Neuronal stem cell (in vitro differentiated cells): ENCODE measurements at regions not wholly inside any gene's neighbourhood (a gene's known extent, or its start where the extent isn't known, plus 50 kb on each side); places are given as distances from the start of the nearest gene placed in this dataset.
A peak's percentile ranks its signal among the peaks of the same experiment; 100 is the strongest.

Experiments used
- DNase-seq: peaks from one replicate; pipeline ENCODE4 v3.0.0-alpha.2; 2013; ENCODE audit warnings: low spot score
- H2AFZ ChIP-seq: one replicate; pipeline ENCODE4 v1.6.1; 2013; ENCODE audit warnings: mild to moderate bottlenecking, low read length, inconsistent platforms
- H2AK5ac ChIP-seq: 2 replicates; pipeline ENCODE4 v1.6.1; 2013; ENCODE audit warnings: low read depth, mild to moderate bottlenecking, inconsistent platforms, low read length, moderate library complexity, mixed read lengths
- H2BK120ac ChIP-seq: 2 replicates; pipeline ENCODE4 v1.6.1; 2013; ENCODE audit warnings: low read depth, mild to moderate bottlenecking, inconsistent platforms, low read length, moderate library complexity, mixed read lengths
- H2BK12ac ChIP-seq: one replicate; pipeline ENCODE4 v1.6.1; 2013; ENCODE audit warnings: low read length, inconsistent platforms
- H2BK15ac ChIP-seq: 2 replicates; pipeline ENCODE4 v1.6.1; 2013; ENCODE audit warnings: mild to moderate bottlenecking, low read length, inconsistent platforms, mixed read lengths
- H2BK5ac ChIP-seq: one replicate; pipeline ENCODE4 v1.6.1; 2013; ENCODE audit warnings: inconsistent platforms, mild to moderate bottlenecking, low read length, moderate library complexity
- H3K14ac ChIP-seq: one replicate; pipeline ENCODE4 v1.6.1; 2013; ENCODE audit warnings: low read length, inconsistent platforms
- H3K18ac ChIP-seq: 2 replicates; pipeline ENCODE4 v1.6.1; 2013; ENCODE audit warnings: low read length, inconsistent platforms
- H3K23ac ChIP-seq: 2 replicates; pipeline ENCODE4 v1.6.1; 2013; ENCODE audit warnings: low read depth, mild to moderate bottlenecking, mixed read lengths, low read length, inconsistent platforms; ENCODE audit not compliant: poor library complexity
- H3K27ac ChIP-seq: replicated peaks from 3 replicates; pipeline ENCODE4 v1.5.1; 2013; ENCODE audit warnings: low read length, inconsistent platforms
- H3K27me3 ChIP-seq, 3 experiments: 2 replicates each; pipeline ENCODE4 v1.6.1; 2013; ENCODE audit warnings: low read length in 3 of 3, mild to moderate bottlenecking in 2 of 3, inconsistent platforms in 1 of 3, low read depth in 1 of 3, mixed read lengths in 1 of 3, moderate library complexity in 1 of 3; ENCODE audit not compliant: control insufficient read depth in 3 of 3, insufficient read depth in 3 of 3
- H3K36me3 ChIP-seq, 2 donors: replicated peaks in 1 of 2; 2 replicates each; pipeline ENCODE4 v1.6.1; 2013; ENCODE audit warnings: low read length in 2 of 2; ENCODE audit not compliant: control insufficient read depth in 2 of 2, insufficient read depth in 2 of 2
- H3K4ac ChIP-seq: 2 replicates; pipeline ENCODE4 v1.6.1; 2013; ENCODE audit warnings: inconsistent platforms, mild to moderate bottlenecking, low read length, moderate library complexity
- H3K4me1 ChIP-seq, 2 donors: 1 replicate in 1 of 2; 2 replicates in 1 of 2; pipeline ENCODE4 v1.6.1; 2013; ENCODE audit warnings: low read length in 2 of 2, low read depth in 1 of 2; ENCODE audit not compliant: control insufficient read depth in 2 of 2, insufficient read depth in 1 of 2
- H3K4me2 ChIP-seq: one replicate; pipeline ENCODE4 v1.6.1; 2013; ENCODE audit warnings: mild to moderate bottlenecking, low read length, inconsistent platforms; ENCODE audit not compliant: insufficient read depth, poor library complexity, severe bottlenecking
- H3K4me3 ChIP-seq, 2 donors: 2 replicates each; pipeline ENCODE4 v1.5.1; 2013; ENCODE audit warnings: low read length in 2 of 2, mild to moderate bottlenecking in 2 of 2, inconsistent platforms in 1 of 2, moderate library complexity in 1 of 2
- H3K79me1 ChIP-seq: one replicate; pipeline ENCODE4 v1.6.1; 2013; ENCODE audit warnings: low read depth, mild to moderate bottlenecking, inconsistent platforms, low read length, moderate library complexity
- H3K9ac ChIP-seq: one replicate; pipeline ENCODE4 v1.6.1; 2013; ENCODE audit warnings: mild to moderate bottlenecking, low read depth, low read length, inconsistent platforms; ENCODE audit not compliant: poor library complexity
- H3K9me3 ChIP-seq, 2 donors: replicated peaks in 1 of 2; 2 replicates each; pipeline versions ENCODE3 to v1.6.1; 2013; ENCODE audit warnings: low read length in 2 of 2, mild to moderate bottlenecking in 2 of 2, inconsistent platforms in 1 of 2, low read depth in 1 of 2, mixed read lengths in 1 of 2, moderate library complexity in 1 of 2; ENCODE audit not compliant: control insufficient read depth in 2 of 2, insufficient read depth in 1 of 2
- H4K8ac ChIP-seq: one replicate; pipeline ENCODE4 v1.6.1; 2013; ENCODE audit warnings: low read depth, mild to moderate bottlenecking, inconsistent platforms, low read length, moderate library complexity
- H4K91ac ChIP-seq: one replicate; pipeline ENCODE4 v1.6.1; 2013; ENCODE audit warnings: low read length, low read depth, mild to moderate bottlenecking, inconsistent platforms; ENCODE audit not compliant: poor library complexity
- WGBS, 2 donors: extraction: QIAGEN DNeasy Blood & Tissue Kit; methylation state at CpG; one replicate each; pipeline ENCODE4 v1.1.7; 2013; ENCODE audit warnings: missing lambda C conversion rate in 2 of 2, mixed read lengths in 1 of 2; ENCODE audit not compliant: insufficient read length in 2 of 2, insufficient replicate concordance in 1 of 2; ENCODE audit errors: extremely low coverage in 2 of 2; 5-methylcytosine and 5-hydroxymethylcytosine counted together

DNA sequence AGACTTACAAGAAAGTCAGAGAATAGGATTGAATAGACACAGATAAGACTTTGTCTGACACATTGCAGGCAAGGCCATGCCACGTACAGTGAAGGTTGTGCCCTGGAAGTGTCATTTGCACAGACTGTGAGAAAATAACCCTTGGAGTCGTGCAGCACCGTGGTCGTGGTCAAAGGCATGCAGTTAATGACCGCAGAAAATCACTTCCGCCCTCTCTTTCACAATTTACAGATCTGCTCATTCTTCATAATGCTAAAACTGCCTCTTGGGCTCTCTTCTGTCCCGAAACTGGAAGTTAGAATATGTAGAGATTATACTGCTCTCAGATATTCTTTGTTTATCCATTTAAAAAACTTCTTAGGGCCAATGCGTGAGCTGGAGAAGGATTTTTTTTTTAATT is 73.2 kb upstream of the CTXND1 start:
- no peak overlapping the region for H4K8ac ChIP-seq
- H4K91ac ChIP-seq = no peak overlapping the region
- H3K23ac ChIP-seq = no peak overlapping the region
- no CpG with 5 or more reads among the region's 8 CpGs for WGBS, 2 donors
- no peaks in the 10 kb centered on the region for H3K27me3 ChIP-seq
- no peak overlapping the region for H3K27ac ChIP-seq
- H3K9me3 ChIP-seq = peaks cover 3 to 4% of the 10 kb centered on the region in 2 donors
- no peak overlapping the region for H3K4ac ChIP-seq
- no peaks in the 10 kb centered on the region for H3K79me1 ChIP-seq
- no peak overlapping the region for H2BK5ac ChIP-seq
- H2BK120ac ChIP-seq = no peak overlapping the region
- H2AK5ac ChIP-seq = no peak overlapping the region
- no peak overlapping the region for H3K4me3 ChIP-seq
- H3K4me2 ChIP-seq = no peak overlapping the region
- H3K9ac ChIP-seq = no peak overlapping the region
- H3K4me1 ChIP-seq = no peaks in the 10 kb centered on the region
- no peak overlapping the region for H3K18ac ChIP-seq
- H2AFZ ChIP-seq = no peak overlapping the region
- H3K14ac ChIP-seq = no peak overlapping the region
- no peak for DNase-seq
- no peaks in the 10 kb centered on the region for H3K36me3 ChIP-seq
- H2BK15ac ChIP-seq = no peak overlapping the region
- no peak overlapping the region for H2BK12ac ChIP-seq

- H3K4me1 ChIP-seq = no peaks in the 10 kb centered on the region
- no peak overlapping the region for H3K4me2 ChIP-seq
- H2AK5ac ChIP-seq = no peak overlapping the region
- H2BK15ac ChIP-seq = no peak overlapping the region
- peaks cover 3 to 4% of the 10 kb centered on the region in 2 donors for H3K9me3 ChIP-seq
- no peak overlapping the region for H2BK5ac ChIP-seq
- no peak for DNase-seq
- H3K27me3 ChIP-seq = no peaks in the 10 kb centered on the region
- no CpG with 5 or more reads among the region's 2 CpGs for WGBS, 2 donors
- no peak overlapping the region for H3K23ac ChIP-seq
- H3K9ac ChIP-seq = no peak overlapping the region
- H2AFZ ChIP-seq = no peak overlapping the region
- no peak overlapping the region for H4K91ac ChIP-seq
- no peak overlapping the region for H3K4ac ChIP-seq
- no peak overlapping the region for H3K18ac ChIP-seq
- no peak overlapping the region for H3K27ac ChIP-seq
- H2BK12ac ChIP-seq = no peak overlapping the region
- no peak overlapping the region for H4K8ac ChIP-seq
- no peak overlapping the region for H3K14ac ChIP-seq
- H2BK120ac ChIP-seq = no peak overlapping the region
- no peaks in the 10 kb centered on the region for H3K36me3 ChIP-seq
- H3K4me3 ChIP-seq = no peak overlapping the region
- H3K79me1 ChIP-seq = no peaks in the 10 kb centered on the region
Measured at GRCh38 chr15:80326270-80326669, 74.3 kb upstream of the CTXND1 start.

- H2BK5ac ChIP-seq = no peak overlapping the region
- H3K4me2 ChIP-seq = no peak overlapping the region
- no peak overlapping the region for H2BK120ac ChIP-seq
- H2AFZ ChIP-seq = no peak overlapping the region
- H4K8ac ChIP-seq = no peak overlapping the region
- no peaks in the 10 kb centered on the region for H3K36me3 ChIP-seq
- no peak overlapping the region for H3K14ac ChIP-seq
- H3K4me3 ChIP-seq = no peak overlapping the region
- no peak overlapping the region for H2BK15ac ChIP-seq
- no peak overlapping the region for H2BK12ac ChIP-seq
- H3K9me3 ChIP-seq = peaks cover 0 to 4% of the 10 kb centered on the region in 2 donors
- H3K27ac ChIP-seq = no peak overlapping the region
- WGBS, 2 donors = no CpG with 5 or more reads among the region's 5 CpGs
- no peak for DNase-seq
- no peak overlapping the region for H3K4ac ChIP-seq
- no peak overlapping the region for H3K18ac ChIP-seq
- H2AK5ac ChIP-seq = no peak overlapping the region
- no peak overlapping the region for H3K23ac ChIP-seq
- H3K4me1 ChIP-seq = no peaks in the 10 kb centered on the region
- peaks cover 0 to 8% (median 0%) of the 10 kb centered on the region in 3 experiments for H3K27me3 ChIP-seq
- no peaks in the 10 kb centered on the region for H3K79me1 ChIP-seq
- no peak overlapping the region for H4K91ac ChIP-seq
- no peak overlapping the region for H3K9ac ChIP-seq
Measured at GRCh38 chr15:80328496-80328895, 75.7 kb upstream of the ARNT2 start.

DNA sequence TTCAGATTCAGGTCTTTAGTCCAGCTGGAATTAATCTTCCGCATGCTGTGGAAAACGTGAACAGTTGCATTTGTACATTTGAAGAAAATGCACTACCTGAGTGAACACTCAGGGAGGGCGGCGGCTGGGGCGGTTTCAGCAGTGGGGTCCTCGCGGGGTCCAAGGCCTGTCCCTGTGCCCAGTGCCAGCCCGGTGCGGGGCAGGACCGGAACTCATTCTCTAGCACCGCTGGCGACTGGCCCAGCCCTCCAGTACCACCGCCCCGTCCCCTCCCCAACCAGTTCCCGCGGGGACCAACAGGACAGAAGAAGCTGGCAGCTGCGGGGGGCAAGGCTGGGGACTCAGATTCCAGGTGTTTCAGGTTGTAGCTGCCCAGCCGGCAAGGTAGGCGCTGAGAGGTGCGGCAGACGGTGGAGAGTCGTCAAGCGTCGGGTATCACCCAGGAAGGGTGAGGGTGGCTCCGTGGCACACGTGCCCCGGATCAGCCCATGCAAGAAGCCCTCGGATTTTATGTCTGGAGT is 72.2 kb upstream of the ARNT2 start:
- H2BK120ac ChIP-seq = no peak overlapping the region
- peaks cover 0 to 19% (median 0%) of the 10 kb centered on the region in 3 experiments for H3K27me3 ChIP-seq
- H3K14ac ChIP-seq = no peak overlapping the region
- no peak overlapping the region for H3K9ac ChIP-seq
- WGBS, 2 donors = no CpG with 5 or more reads among the region's 28 CpGs
- no peak overlapping the region for H2BK15ac ChIP-seq
- no peak overlapping the region for H2AFZ ChIP-seq
- H3K23ac ChIP-seq = no peak overlapping the region
- H2BK12ac ChIP-seq = no peak overlapping the region
- no peak overlapping the region for H3K4ac ChIP-seq
- H2BK5ac ChIP-seq = peak overlapping the region; percentile 40
- H2AK5ac ChIP-seq = no peak overlapping the region
- peak overlapping the region in 1 of 2 donors; percentile 13 for H3K4me3 ChIP-seq
- H3K79me1 ChIP-seq = no peaks in the 10 kb centered on the region
- H3K4me1 ChIP-seq = no peaks in the 10 kb centered on the region
- peaks cover 0 to 2% of the 10 kb centered on the region in 2 donors for H3K9me3 ChIP-seq
- H4K8ac ChIP-seq = no peak overlapping the region
- no peaks in the 10 kb centered on the region for H3K36me3 ChIP-seq
- H4K91ac ChIP-seq = no peak overlapping the region
- H3K18ac ChIP-seq = peak overlapping the region; percentile 39
- DNase-seq = no peak
- no peak overlapping the region for H3K4me2 ChIP-seq
- no peak overlapping the region for H3K27ac ChIP-seq
